Endothelial cell of umbilical vein (primary cell): ENCODE measurements at regions not wholly inside any gene's neighbourhood (a gene's known extent, or its start where the extent isn't known, plus 50 kb on each side); places are given as distances from the start of the nearest gene placed in this dataset.

ENCODE experiments used
- BruUV-seq: library from RNA; stranded (reverse); fragments of 400-500 nt; replicated peaks from 2 replicates; lab custom pipeline; 2021; lab: Mats Ljungman, UMichigan
- CTCF ChIA-PET: fragments of 300-600, 350-600 bp; sonication (Branson Sonifier 250); formaldehyde crosslinking; loops from one replicate; lab custom pipeline; 2021; ENCODE audit warnings: antibody characterized with exemption, inconsistent platforms; lab: Charles Lee
- POLR2A ChIA-PET: fragments of 300-600, 350-600 bp; sonication (Branson Sonifier 250); formaldehyde crosslinking; loops from one replicate; lab custom pipeline; 2021; ENCODE audit warnings: antibody characterized with exemption, inconsistent platforms; lab: Charles Lee
- DNase-seq: peaks from one replicate; pipeline ENCODE4 v3.0.0-alpha.2; 2011; ENCODE audit warnings: low read depth, low spot score
- FAIRE-seq: peaks from 2 replicates; lab custom pipeline; 2011; peaks lifted over from hg19 to GRCh38; lab: Jason Lieb, UNC
- H2AFZ ChIP-seq: 2 replicates; pipeline ENCODE4 v1.6.0; 2012; ENCODE audit warnings: low read depth, low read length, control low read depth, inconsistent platforms
- H3K27ac ChIP-seq: 2 replicates; pipeline ENCODE4 v1.5.1; 2011; ENCODE audit warnings: low read depth, mild to moderate bottlenecking, control low read depth, low read length, moderate library complexity; ENCODE audit not compliant: insufficient read depth
- H3K27me3 ChIP-seq, 2 experiments: 2 replicates each; pipeline versions ENCODE4 v1.6.0 to v1.6.1; 2011; ENCODE audit warnings: low read length in 2 of 2, mixed read lengths in 1 of 2; ENCODE audit not compliant: control insufficient read depth in 2 of 2, insufficient read depth in 2 of 2
- H3K36me3 ChIP-seq, 2 experiments: 2 replicates in 1 of 2; 3 replicates in 1 of 2; pipeline ENCODE4 v1.5.1; 2011; ENCODE audit warnings: low read length in 2 of 2, mild to moderate bottlenecking in 1 of 2, moderate library complexity in 1 of 2; ENCODE audit not compliant: control insufficient read depth in 2 of 2, insufficient read depth in 2 of 2; ENCODE audit errors: extremely low read depth in 1 of 2
- H3K4me1 ChIP-seq: 3 replicates; pipeline ENCODE4 v1.5.1; 2011; ENCODE audit warnings: mild to moderate bottlenecking, low read length; ENCODE audit not compliant: control insufficient read depth, insufficient read depth; ENCODE audit errors: extremely low read depth
- H3K4me2 ChIP-seq: 2 replicates; pipeline ENCODE4 v1.6.1; 2011; ENCODE audit warnings: low read length, control low read depth, mixed read lengths; ENCODE audit not compliant: insufficient read depth
- H3K4me3 ChIP-seq, 3 experiments: fragments of 200-600 bp in 1 of 3; sonication (generic), shearing (Covaris generic) in 1 of 3; replicated peaks in 1 of 3; 2 replicates each; pipeline ENCODE4 v1.5.1; 2011 to 2016; ENCODE audit warnings: control low read depth in 3 of 3, low read length in 3 of 3, mild to moderate bottlenecking in 2 of 3, inconsistent platforms in 1 of 3, low read depth in 1 of 3, moderate library complexity in 1 of 3; ENCODE audit not compliant: insufficient read depth in 1 of 3
- H3K79me2 ChIP-seq: 2 replicates; pipeline ENCODE4 v1.6.0; 2012; ENCODE audit warnings: low read length, inconsistent platforms; ENCODE audit not compliant: control insufficient read depth, insufficient read depth
- H3K9ac ChIP-seq: replicated peaks from 2 replicates; pipeline ENCODE3; 2011; ENCODE audit warnings: low read length, control low read depth; ENCODE audit not compliant: insufficient read depth; ENCODE audit errors: extremely low read depth
- H3K9me1 ChIP-seq: replicated peaks from 3 replicates; pipeline ENCODE4 v1.6.0; 2011; ENCODE audit warnings: mild to moderate bottlenecking, low read length; ENCODE audit not compliant: control insufficient read depth, insufficient read depth; ENCODE audit errors: extremely low read depth
- H3K9me3 ChIP-seq: replicated peaks from 2 replicates; pipeline ENCODE4 v1.5.1; 2012; ENCODE audit warnings: low read length, inconsistent platforms; ENCODE audit not compliant: control insufficient read depth, insufficient read depth
- H4K20me1 ChIP-seq: replicated peaks from 2 replicates; pipeline ENCODE3; 2011; ENCODE audit warnings: mild to moderate bottlenecking, low read length; ENCODE audit not compliant: control insufficient read depth, insufficient read depth; ENCODE audit errors: extremely low read depth
- EZH2 ChIP-seq: IDR thresholded peaks from 2 replicates; pipeline ENCODE4 v1.6.1; 2012; ENCODE audit warnings: borderline replicate concordance, low read depth, mild to moderate bottlenecking, moderate library complexity, low read length, inconsistent platforms; ENCODE audit not compliant: severe bottlenecking
- FOS ChIP-seq: IDR thresholded peaks from 2 replicates; pipeline ENCODE4 v1.6.1; 2011; ENCODE audit warnings: mild to moderate bottlenecking, low read length, moderate library complexity, borderline replicate concordance; ENCODE audit not compliant: insufficient read depth
- GATA2 ChIP-seq: IDR thresholded peaks from 2 replicates; pipeline ENCODE4 v1.7.0; 2011; ENCODE audit warnings: low read depth, mild to moderate bottlenecking, moderate library complexity, mixed read lengths, low read length; ENCODE audit not compliant: insufficient read length, insufficient read depth
- JUN ChIP-seq: IDR thresholded peaks from 2 replicates; pipeline ENCODE4 v1.6.1; 2011; ENCODE audit warnings: borderline replicate concordance, low read depth; ENCODE audit not compliant: insufficient read length, insufficient read depth
- MYC ChIP-seq: IDR thresholded peaks from one replicate; pipeline ENCODE4 v1.6.1; 2011; ENCODE audit warnings: mild to moderate bottlenecking, low read depth, low read length
- POLR2A ChIP-seq: IDR thresholded peaks from 2 replicates; pipeline ENCODE4 v1.6.1; 2012; ENCODE audit warnings: low read depth, mild to moderate bottlenecking, control low read depth, low read length
- POLR2AphosphoS5 ChIP-seq: IDR thresholded peaks from 2 replicates; pipeline ENCODE4 v1.6.1; 2012; ENCODE audit warnings: low read depth, mild to moderate bottlenecking, control low read depth, low read length, moderate library complexity; ENCODE audit not compliant: insufficient read depth
- dilution Hi-C: fragments of 300-500 bp; cut with MboI; formaldehyde crosslinking; loops from one replicate; pipeline ENCODE4 v1.15.0; 2019; ENCODE audit warnings: low sequenced_read_pairs; ENCODE audit not compliant: extremely low pct_ligation_motif_present
- intact Hi-C: fragments of 100-400 bp; cut with micrococcal nuclease; formaldehyde crosslinking; loops from one replicate; pipeline ENCODE4 v1.10.0; 2022
- TF ChIP-seq, protein P1 (sequence below), 2 donors: IDR thresholded peaks; 1 replicate in 1 of 2; 2 replicates in 1 of 2; pipeline ENCODE4 v1.5.1; 2011; ENCODE audit warnings: low read length in 2 of 2, mild to moderate bottlenecking in 2 of 2, moderate library complexity in 2 of 2, control low read depth in 1 of 2, inconsistent platforms in 1 of 2, low read depth in 1 of 2; ENCODE audit not compliant: insufficient read depth in 1 of 2; ENCODE audit errors: extremely low read depth in 1 of 2
- TF ChIP-seq, protein P2 (sequence below): IDR thresholded peaks from 2 replicates; pipeline ENCODE4 v1.6.1; 2011; ENCODE audit not compliant: insufficient read depth, insufficient read length

- Histone ChIP-seq H3K79me2 (no peaks in the 10 kb centered on the region), H3K36me3 (no peaks in the 10 kb centered on the region), H3K9ac (no peak overlapping the region), H3K4me1 (no peaks in the 10 kb centered on the region), H3K27ac (no peak overlapping the region), H3K9me1 (no peaks in the 10 kb centered on the region), H3K9me3 (no peaks in the 10 kb centered on the region), H3K4me3 (no peak overlapping the region), H2AFZ (no peak overlapping the region), H3K27me3 (no peaks in the 10 kb centered on the region), H3K4me2 (no peak overlapping the region), H4K20me1 (no peaks in the 10 kb centered on the region)
- no TSS peak for BruUV-seq
- DNase-seq (no peak), FAIRE-seq (peak; percentile 4)
- TF ChIP-seq, protein P1, sequence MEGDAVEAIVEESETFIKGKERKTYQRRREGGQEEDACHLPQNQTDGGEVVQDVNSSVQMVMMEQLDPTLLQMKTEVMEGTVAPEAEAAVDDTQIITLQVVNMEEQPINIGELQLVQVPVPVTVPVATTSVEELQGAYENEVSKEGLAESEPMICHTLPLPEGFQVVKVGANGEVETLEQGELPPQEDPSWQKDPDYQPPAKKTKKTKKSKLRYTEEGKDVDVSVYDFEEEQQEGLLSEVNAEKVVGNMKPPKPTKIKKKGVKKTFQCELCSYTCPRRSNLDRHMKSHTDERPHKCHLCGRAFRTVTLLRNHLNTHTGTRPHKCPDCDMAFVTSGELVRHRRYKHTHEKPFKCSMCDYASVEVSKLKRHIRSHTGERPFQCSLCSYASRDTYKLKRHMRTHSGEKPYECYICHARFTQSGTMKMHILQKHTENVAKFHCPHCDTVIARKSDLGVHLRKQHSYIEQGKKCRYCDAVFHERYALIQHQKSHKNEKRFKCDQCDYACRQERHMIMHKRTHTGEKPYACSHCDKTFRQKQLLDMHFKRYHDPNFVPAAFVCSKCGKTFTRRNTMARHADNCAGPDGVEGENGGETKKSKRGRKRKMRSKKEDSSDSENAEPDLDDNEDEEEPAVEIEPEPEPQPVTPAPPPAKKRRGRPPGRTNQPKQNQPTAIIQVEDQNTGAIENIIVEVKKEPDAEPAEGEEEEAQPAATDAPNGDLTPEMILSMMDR (IDR thresholded peaks at IDR 0.05; ENCODE audit: extremely low read depth in 1 of 2, insufficient read depth in 1 of 2, low read depth in 1 of 2, low read length in 2 of 2), result no peak
- TF ChIP-seq MYC (no peak), EZH2 (no peak), FOS (no peak), POLR2AphosphoS5 (no peak), JUN (no peak), POLR2A (no peak), GATA2 (no peak)
- TF ChIP-seq, protein P2, sequence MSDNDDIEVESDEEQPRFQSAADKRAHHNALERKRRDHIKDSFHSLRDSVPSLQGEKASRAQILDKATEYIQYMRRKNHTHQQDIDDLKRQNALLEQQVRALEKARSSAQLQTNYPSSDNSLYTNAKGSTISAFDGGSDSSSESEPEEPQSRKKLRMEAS, result no peak
- ChIA-PET POLR2A (no interaction called here), CTCF (no interaction called here)
- intact Hi-C loops (no loop called here), dilution Hi-C loops (no loop called here)
Measured at GRCh38 chr13:90015565-90016507, 1331.7 kb upstream of the MIR17HG start.
